ENCODE measurements at regions not wholly inside any gene's neighbourhood (a gene's known extent, or its start where the extent isn't known, plus 50 kb on each side); places are given as distances from the start of the nearest gene placed in this dataset.
"Not testable (repeated sequence)": the region's sequence is repeated elsewhere in the genome, so short reads cannot be mapped to it uniquely, and the experiment has no call there.

- Histone ChIP-seq H3K4me3 (no peak overlapping the region), H3K9me3 (no peaks in the 10 kb centered on the region), H3K27me3 (no peaks in the 10 kb centered on the region), H3K36me3 (no peaks in the 10 kb centered on the region), H3K4me1 (no peaks in the 10 kb centered on the region), H3K27ac (no peak overlapping the region)
- TF ChIP-seq, protein P1, sequence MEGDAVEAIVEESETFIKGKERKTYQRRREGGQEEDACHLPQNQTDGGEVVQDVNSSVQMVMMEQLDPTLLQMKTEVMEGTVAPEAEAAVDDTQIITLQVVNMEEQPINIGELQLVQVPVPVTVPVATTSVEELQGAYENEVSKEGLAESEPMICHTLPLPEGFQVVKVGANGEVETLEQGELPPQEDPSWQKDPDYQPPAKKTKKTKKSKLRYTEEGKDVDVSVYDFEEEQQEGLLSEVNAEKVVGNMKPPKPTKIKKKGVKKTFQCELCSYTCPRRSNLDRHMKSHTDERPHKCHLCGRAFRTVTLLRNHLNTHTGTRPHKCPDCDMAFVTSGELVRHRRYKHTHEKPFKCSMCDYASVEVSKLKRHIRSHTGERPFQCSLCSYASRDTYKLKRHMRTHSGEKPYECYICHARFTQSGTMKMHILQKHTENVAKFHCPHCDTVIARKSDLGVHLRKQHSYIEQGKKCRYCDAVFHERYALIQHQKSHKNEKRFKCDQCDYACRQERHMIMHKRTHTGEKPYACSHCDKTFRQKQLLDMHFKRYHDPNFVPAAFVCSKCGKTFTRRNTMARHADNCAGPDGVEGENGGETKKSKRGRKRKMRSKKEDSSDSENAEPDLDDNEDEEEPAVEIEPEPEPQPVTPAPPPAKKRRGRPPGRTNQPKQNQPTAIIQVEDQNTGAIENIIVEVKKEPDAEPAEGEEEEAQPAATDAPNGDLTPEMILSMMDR (IDR thresholded peaks at IDR 0.05), result no peak
- DNase-seq, result no peak
- ATAC-seq, result no peak
- intact Hi-C loops (cut with DNase I), result no loop called here
These were observed 1548.7 kb downstream of the GRIK2 start for GRCh38 chr6:102942206-102942605.

DNA sequence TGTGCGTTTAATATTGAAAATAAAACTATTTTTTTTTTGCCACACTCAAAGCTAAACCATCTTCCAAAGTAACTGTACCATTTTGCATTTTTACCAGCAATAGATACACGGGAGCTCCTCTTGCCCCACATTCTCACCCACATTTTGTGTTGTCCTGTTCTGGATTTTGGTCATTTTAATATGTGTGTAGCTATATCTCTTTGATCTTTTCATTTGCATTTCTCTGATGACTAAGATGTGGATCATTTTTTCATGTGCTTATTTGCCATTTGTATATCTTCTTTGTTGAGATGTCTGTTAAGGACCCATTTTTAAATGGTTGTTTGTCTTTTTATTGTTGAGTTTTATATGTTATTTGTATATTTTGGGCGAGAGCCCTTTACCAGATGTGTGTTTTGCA, 1543.5 kb downstream of the GRIK2 start:
- no peaks in the 10 kb centered on the region for H3K27me3 ChIP-seq
- intact Hi-C loops (cut with DNase I), result no loop called here
- TF ChIP-seq, protein P1 (IDR thresholded peaks at IDR 0.05), result no peak
- ATAC-seq (no peak), DNase-seq (no peak)
- no peaks in the 10 kb centered on the region for H3K4me1 ChIP-seq
- no peaks in the 10 kb centered on the region for H3K9me3 ChIP-seq
- H3K36me3 ChIP-seq, result no peaks in the 10 kb centered on the region
- H3K4me3 ChIP-seq, result no peak overlapping the region
- no peak overlapping the region for H3K27ac ChIP-seq

DNA sequence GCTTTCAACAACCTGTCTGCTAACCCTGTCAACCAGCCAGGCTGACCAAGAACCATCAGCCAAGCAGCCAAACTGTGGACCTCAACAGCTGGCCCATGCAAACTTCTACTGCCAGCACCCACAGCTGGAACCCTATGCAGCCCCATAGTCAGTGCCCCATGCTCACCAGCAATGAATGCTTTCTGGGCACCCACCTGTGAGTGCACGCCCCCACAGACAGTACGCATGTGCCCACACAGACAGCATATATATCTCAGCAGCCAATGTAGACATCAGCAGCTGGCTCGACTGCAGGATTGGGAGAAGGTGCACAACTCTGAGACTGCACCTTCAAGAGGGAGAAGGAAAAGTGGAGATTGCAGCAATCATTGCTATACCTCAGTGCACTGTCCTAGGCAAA, 1534.6 kb downstream of the GRIK2 start:
- H3K27me3 ChIP-seq, result no peaks in the 10 kb centered on the region
- intact Hi-C loops (cut with DNase I), result no loop called here
- TF ChIP-seq, protein P1 (IDR thresholded peaks at IDR 0.05), result no peak
- no peak overlapping the region for H3K27ac ChIP-seq
- peak in 1 of 4 donors; percentile 22 for DNase-seq
- no peaks in the 10 kb centered on the region for H3K4me1 ChIP-seq
- no peaks in the 10 kb centered on the region for H3K9me3 ChIP-seq
- ATAC-seq, result no peak
- no peak overlapping the region for H3K4me3 ChIP-seq
- no peaks in the 10 kb centered on the region for H3K36me3 ChIP-seq

DNA sequence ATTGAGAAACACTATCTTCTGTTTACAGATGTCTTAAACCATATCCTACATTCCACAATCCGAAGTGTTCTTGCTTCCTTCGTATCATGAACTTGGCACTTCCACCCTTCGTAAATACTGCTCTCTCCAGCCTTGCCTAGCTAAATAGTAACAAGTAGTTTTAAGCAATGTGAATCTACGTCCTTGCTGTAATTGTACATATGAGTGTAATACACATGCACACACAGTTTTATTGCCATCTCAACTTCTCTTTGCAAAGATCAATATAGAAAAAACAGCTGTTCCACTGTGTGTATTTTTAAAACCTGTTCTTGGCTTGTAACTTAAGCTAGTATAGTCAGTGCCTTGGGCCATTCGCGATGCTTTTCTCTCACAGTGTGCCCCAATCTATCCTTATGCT, 1524.7 kb downstream of the GRIK2 start:
- TF ChIP-seq, protein P1 (IDR thresholded peaks at IDR 0.05), result no peak
- no peak overlapping the region for H3K4me3 ChIP-seq

GRCh38 chr6:102911571-102911970, 1518.1 kb downstream of the GRIK2 start:
- no peaks in the 10 kb centered on the region for H3K4me1 ChIP-seq
- peak in 1 of 4 donors; percentile 52 for DNase-seq
- no peaks in the 10 kb centered on the region for H3K27me3 ChIP-seq
- no peak for ATAC-seq
- H3K4me3 ChIP-seq, result no peak overlapping the region
- H3K36me3 ChIP-seq, result no peaks in the 10 kb centered on the region
- intact Hi-C loops (cut with DNase I), result no loop called here
- H3K27ac ChIP-seq, result no peak overlapping the region
- TF ChIP-seq, protein P1 (IDR thresholded peaks at IDR 0.05), result no peak
- H3K9me3 ChIP-seq, result peaks cover 0 to 14% of the 10 kb centered on the region in 2 donors

More for the DNA sequence above, 1524.7 kb downstream of the GRIK2 start:
- no peaks in the 10 kb centered on the region for H3K4me1 ChIP-seq
- no peaks in the 10 kb centered on the region for H3K36me3 ChIP-seq
- no peak overlapping the region for H3K27ac ChIP-seq
- ATAC-seq (no peak), DNase-seq (no peak)
- intact Hi-C loops (cut with DNase I), result no loop called here
- peaks cover 0 to 3% of the 10 kb centered on the region in 2 donors for H3K9me3 ChIP-seq
- no peaks in the 10 kb centered on the region for H3K27me3 ChIP-seq

- ATAC-seq; intact Hi-C loops (cut with DNase I); H3K4me1 ChIP-seq; H3K27ac ChIP-seq; H3K4me3 ChIP-seq; H3K27me3 ChIP-seq; H3K36me3 ChIP-seq: not testable (repeated sequence)
- H3K9me3 ChIP-seq, result peaks cover 0 to 14% of the 10 kb centered on the region in 2 donors
- peak in 1 of 4 donors; percentile 61 for DNase-seq
These were observed 1517.2 kb downstream of the GRIK2 start for GRCh38 chr6:102910701-102911139.

Data from left lung (tissue), 4 donors.